Ovary (tissue), 3 donors: ENCODE measurements at regions not wholly inside any gene's neighbourhood (a gene's known extent, or its start where the extent isn't known, plus 50 kb on each side); places are given as distances from the start of the nearest gene placed in this dataset.

Source experiments
- CTCF ChIP-seq, 3 donors: fragments of 450-650 bp in 2 of 3; fragments of 200-600 bp in 1 of 3; IDR thresholded peaks; one replicate each; pipeline versions ENCODE4 v1.5.1 to v1.8.0; 2016 to 2022; ENCODE audit warnings: antibody characterized with exemption in 3 of 3, mild to moderate bottlenecking in 1 of 3
- POLR2A ChIP-seq: fragments of 450-650 bp; IDR thresholded peaks from one replicate; pipeline ENCODE4 v1.6.1; 2017; ENCODE audit warnings: antibody characterized with exemption, mild to moderate bottlenecking, moderate library complexity
- donor health status: DM: no; HTN: no; CAD: no.

- TF ChIP-seq CTCF (IDR thresholded peaks at IDR 0.05) (no peak), POLR2A (no peak)
Measured at GRCh38 chr13:107801621-107802020, 413.7 kb downstream of the LIG4 start.
